Liver (tissue), 2 donors: ENCODE measurements at regions not wholly inside any gene's neighbourhood (a gene's known extent, or its start where the extent isn't known, plus 50 kb on each side); places are given as distances from the start of the nearest gene placed in this dataset.

Source experiments
- CTCF ChIP-seq: fragments of 150-350 bp; IDR thresholded peaks from 2 replicates; pipeline ENCODE4 v1.5.1; 2017; ENCODE audit warnings: improper control_type of control experiment, low read depth, low read length; ENCODE audit not compliant: missing input control
- MAX ChIP-seq: IDR thresholded peaks from 2 replicates; pipeline ENCODE4 v1.6.1; 2016; ENCODE audit warnings: antibody characterized with exemption
- ZBTB33 ChIP-seq: IDR thresholded peaks from 2 replicates; pipeline ENCODE4 v1.6.1; 2016; ENCODE audit warnings: antibody characterized with exemption
- donor health status: healthy.

- TF ChIP-seq CTCF = no peak
- no peak for TF ChIP-seq MAX
- TF ChIP-seq ZBTB33 = no peak
Observed at GRCh38 chr20:43833511-43834395, 80.9 kb upstream of the TOX2 start.
